IPS-NIHi7 (cell line): ENCODE measurements at regions not wholly inside any gene's neighbourhood (a gene's known extent, or its start where the extent isn't known, plus 50 kb on each side); places are given as distances from the start of the nearest gene placed in this dataset.
"Not testable (repeated sequence)": the region's sequence is repeated elsewhere in the genome, so short reads cannot be mapped to it uniquely, and the experiment has no call there.

Source experiments
- DNase-seq: peaks from one replicate; pipeline ENCODE4 v3.0.0; 2012; ENCODE audit warnings: mixed read lengths; ENCODE audit errors: extremely low spot score

DNA sequence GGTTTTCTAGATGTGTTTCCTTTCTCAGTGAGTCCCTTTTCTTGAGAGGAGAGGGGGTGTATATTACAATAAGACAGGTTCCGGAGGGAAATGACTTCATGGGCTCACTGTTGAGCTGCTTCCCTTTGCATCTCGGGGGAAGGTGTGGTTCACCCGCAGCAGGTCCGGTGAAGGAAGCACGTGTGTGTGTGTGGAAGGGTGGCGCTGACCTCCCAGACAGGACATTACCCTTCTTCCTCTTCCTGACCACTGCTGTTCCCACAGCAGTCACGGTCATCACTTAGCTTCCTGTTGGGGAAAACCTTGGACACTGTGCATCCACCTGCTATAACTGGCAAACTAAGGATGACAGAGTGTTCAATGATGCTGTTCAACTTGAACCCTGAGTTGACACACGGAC is 83.6 kb downstream of the PLEKHG1 start:
- no peak for DNase-seq

DNA sequence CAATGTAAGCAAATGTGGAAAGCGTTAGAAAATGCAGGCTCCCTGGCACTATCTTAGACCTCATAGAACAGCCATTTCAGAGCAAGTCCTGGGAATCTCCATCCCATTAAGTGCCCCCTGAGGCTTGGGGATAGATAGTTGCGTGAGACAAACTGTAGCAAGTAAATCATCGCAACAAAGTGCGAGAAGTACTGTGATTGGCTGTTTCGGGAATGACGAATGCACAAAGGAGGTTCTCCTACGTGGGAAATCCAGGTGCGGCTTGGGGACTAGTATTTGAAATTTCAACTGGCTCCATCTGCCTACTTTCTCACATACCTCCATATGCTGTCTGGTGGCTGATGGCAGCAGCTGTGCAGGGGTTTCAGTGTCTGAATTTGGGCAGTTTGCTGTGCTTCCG is 84.5 kb downstream of the PLEKHG1 start:
- DNase-seq: no peak

DNA sequence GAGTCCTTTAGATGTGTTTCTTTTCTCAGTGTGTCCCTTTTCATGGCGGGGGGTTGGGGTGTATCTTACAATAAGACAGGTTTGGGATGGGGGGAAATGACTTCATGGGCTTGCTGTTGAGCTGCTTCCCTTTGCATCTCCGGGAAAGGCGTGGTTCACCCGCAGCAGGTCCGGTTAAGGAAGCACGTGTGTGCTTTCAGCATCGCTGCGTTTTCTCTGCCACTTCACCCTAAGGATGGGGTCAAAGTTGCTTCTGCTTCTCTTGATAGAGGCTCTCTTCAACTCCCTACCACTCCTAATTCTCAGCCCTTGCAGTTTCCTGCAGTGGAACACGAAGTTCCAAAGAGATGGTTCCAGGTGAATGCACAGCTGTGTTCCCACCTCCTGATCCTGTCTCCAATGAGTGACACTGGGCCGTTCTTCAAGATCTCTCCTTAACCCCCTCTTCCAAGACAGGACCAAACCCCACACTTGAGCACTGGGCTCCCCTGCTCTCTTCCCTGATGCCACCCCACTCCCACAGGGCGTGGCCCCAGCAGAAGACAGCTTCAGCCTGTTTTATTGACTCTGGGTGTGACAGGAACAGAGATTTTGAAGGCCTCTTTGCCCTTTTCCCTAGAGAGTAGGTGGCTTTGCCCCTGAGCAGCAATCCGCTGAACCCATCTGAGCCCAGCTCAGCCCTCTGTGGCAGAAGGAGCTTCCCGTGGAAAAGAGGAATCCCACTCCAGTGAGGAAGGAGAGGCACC is 85.2 kb downstream of the PLEKHG1 start:
- DNase-seq: no peak

DNA sequence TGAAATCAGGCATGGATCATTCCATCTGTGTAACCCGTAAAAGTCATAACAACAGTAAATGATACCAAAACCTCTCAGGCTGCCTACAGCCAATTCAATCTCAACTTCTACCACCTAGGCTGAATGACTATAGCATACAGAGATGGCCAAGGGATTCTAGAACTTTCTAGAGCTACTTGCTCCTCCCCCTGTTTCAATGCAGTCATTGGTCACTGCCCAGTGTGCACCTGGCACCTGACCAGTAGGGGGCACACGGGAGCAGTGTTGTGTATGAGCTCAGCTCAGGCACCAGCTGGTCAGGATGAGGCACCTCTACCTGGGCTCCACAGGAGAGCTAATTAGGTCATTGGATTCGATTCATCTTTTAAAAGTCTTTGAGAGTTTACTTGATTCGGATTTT is 86.2 kb downstream of the PLEKHG1 start:
- peak; percentile 91 for DNase-seq

DNA sequence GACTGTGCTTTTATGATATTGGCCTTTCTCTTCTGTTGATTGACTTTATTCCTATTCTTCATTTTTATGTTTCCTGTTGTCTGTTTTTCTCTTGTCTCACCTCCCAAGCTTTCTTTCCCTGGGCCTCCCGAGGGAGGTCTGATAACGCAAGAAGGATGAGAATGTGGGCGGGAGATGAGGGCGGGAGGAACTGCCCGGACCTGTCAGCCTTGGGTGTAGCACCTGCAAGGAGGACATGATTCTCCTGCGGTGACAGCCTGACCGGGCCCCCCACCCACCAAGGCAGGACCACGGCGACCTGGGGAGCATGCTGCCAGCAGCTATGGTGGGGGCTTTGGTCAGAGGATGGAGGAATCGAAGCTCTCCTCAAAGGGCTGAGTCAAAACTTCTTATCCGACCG is 86.9 kb downstream of the PLEKHG1 start:
- peak; percentile 34 for DNase-seq

DNA sequence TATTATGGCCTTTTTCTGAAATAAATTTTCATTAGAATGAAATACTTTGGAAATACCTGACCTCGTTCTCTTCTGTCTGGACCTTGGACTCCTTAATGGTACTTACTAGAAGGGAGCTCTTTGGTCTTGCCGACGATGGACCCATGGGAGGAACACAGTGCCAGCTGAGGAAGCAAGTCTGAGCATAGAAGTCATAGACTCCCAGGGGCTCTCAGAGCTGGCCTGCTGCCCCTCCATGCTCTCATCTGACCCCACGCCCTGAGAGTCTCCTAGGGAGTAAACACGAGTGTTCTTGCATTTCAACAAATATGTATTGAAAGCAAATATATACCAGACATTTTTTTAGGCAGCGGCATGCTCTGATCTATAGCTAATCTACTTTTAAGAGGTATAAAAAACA is 87.8 kb downstream of the PLEKHG1 start:
- no peak for DNase-seq

DNA sequence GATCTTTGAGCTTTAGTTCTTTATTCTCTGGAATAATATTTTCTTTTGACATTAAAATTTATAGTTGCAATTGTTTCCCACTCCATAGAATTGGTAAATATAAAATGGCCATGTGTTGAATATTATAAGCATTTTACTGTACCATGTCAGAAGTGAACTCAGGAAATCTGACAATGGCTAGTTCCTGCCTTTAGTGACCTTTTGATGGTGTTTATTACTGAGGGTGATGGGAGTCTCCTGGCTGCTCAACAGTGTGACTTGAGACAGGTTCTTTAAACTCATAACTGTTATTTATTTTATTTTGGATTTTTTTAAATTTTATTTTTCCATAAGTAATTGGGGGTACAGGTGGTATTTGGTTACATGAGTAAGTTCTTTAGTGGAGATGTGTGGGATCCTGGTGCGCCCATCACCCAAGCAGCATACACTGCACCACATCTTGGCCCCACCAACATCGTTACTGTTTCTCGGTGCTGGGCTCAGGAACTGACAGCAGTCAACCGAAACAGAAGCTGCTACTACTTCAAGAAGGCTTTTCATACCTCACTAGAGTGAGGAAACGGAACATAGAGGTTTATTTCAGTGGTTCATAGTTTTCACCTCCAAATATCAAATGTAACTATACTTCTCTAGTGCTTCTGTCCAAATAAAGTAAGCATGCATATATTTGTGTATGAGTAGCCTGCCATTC is 90.4 kb downstream of the PLEKHG1 start:
- DNase-seq: no peak

DNA sequence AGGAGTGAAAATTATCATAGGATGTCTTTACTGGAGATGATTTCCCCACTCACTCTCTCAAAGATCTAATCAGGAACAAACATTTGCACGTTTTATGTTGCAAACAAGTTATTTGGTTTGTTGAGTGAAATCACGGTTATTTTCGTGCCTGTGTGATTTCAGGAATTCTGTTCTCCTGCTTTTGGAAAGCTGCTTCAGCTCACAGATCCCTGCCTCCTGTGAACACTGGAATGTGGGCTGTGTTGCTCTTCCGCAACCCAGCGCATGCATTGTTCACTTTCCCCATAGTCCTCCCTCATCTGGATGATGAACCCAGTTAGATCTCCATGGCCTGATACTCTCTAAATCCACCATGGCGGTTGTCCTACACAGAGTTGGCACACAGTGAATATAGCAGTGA is 91.0 kb downstream of the PLEKHG1 start:
- no peak for DNase-seq

DNA sequence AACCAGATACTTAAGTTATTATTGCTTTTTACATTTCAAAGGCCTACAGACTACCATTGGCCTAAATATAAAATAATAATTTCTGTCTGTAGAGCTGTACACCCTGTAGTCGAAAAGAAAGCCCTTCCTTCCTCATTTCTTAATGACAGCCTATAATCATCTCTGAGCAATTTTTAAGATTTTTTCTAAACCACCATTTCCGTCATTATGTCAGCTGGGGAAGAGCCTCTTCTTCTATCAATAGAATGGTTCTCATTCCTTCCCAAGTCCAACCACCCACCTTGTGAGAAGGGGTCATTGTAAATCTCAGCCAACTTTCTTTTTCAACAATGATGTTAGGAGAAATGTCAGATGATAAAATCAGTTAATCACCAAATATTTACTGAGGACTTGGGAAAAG is 91.8 kb downstream of the PLEKHG1 start:
- DNase-seq: no peak

DNA sequence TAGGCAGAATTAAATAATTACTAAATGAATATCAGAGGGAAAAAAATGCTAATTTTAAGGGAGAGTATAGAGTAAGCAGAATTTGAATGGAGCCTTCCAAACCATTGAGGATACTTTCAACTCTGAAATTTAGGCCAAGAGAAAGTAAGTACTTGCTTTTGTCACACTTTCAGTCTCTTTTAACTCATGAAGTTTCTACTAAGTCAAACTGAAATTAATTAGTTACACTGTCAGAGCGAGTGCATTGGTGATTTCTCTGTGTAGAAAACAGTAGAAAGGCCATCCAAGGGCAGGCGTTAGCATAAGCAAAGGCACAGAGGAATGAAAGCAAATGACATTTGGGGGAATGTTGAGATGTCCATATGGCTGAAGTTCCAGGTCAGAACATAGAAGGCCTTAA is 92.9 kb downstream of the PLEKHG1 start:
- DNase-seq: no peak

DNA sequence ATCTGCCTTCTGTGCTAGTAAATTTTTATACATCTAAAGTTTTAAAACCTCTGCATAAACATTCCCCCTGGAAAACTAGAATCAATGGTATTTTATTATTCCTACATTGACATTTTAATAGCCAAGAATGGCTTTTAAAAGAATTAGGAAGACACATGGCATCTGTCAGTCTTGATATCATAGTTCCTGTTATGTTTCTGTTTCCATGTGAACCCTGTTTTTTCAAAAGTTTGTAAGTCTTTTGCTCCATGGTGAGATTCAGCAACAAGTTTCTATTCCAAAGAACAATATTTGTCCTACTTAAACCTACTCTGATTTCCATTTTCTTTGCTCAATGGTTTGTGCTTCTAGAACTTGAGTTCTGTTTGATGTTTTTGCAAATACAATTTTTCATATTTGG is 95.2 kb downstream of the PLEKHG1 start:
- no peak for DNase-seq

DNA sequence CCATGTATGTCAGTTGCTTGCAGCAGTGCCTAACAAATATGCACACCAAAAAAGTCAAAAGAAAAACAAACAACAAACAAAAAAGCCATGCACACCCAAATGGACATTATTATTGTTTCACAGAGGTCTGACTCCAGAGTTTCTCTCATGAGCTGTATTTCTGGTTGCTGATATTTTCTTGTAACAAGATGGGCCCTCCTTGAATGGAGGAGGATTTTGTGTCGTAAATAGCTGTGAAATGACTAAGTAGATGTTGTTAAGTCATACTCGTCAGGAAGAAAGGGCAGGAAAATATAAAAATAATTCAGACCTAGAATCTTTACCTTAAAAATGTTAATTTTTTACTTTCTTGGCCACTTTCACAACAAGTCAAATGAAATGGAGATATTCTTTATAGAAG is 96.0 kb downstream of the PLEKHG1 start:
- no peak for DNase-seq

DNA sequence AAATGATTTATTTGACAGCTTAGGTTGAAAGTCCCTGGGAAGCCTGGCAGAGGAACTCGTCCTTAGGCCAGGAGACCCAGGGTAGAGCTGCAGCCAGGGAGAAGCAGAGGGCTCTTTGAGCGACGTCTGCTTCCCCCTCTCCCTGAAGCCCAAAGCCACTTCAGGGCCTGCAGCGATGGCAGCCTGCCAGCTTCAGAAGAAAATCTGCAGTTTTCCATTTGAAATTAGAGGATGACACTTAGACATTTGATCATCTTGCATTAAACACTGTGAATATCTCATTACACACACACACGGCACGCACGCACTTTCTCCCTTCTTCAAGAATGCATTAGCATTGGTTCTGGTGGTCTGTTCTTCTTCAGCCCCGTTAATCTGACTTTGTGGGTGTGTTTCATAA is 96.5 kb downstream of the PLEKHG1 start:
- no peak for DNase-seq

DNA sequence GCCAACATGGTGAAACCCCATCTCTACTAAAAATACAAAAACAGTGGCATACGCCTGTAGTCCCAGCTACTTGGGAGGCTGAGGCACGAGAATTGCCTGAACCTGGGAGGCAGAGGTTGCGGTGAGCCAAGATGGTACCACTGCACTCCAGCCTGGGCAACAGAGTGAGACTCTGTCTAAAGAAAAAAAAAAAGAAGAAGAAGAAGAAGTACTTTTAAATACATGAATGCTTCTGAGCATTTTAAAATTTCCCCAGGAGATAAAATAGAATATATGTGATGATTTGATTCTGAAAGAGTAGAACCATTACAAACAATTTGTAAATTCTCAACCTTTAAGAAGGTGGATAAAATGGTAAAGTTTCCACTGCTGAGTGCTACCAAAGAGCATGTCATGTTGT is 97.2 kb downstream of the PLEKHG1 start:
- not testable (repeated sequence) for DNase-seq

DNA sequence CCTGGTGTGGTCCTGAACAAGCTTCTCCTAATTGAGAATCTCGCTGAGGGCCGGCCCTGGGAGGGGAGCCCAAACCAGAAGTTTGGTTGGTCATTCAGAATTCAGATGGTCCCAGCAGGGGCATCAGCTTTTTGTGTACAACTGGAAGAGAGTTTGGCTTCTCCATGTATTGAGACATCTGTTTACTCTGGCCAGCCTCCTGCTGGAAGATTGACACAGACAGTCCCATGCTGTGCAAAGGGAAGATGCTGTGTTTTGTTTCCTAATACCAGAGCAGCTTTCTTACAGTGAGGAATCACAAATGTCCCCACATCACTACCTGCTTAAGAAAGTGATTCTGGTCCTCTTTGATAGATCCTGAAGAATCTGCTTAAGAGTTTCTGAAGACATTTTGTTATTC is 97.8 kb downstream of the PLEKHG1 start:
- no peak for DNase-seq

DNA sequence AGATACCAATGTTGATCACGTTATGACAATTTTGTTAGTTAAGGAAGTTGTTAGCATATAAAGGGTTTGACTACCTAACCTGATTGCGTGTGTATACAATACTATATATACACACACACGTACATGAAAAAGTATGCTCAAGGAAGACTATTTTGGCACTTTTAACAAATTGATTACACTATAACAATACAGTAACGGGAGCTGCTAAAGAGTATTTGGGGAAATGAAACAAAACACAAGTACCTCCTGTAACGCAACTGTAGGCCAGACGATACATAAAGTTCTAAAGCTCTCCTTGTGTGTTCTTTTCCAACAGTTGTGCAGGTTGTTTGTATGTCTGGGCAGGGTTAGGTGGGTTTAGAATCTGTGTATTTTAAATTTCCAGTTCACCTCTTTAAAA is 98.7 kb downstream of the PLEKHG1 start:
- no peak for DNase-seq

DNA sequence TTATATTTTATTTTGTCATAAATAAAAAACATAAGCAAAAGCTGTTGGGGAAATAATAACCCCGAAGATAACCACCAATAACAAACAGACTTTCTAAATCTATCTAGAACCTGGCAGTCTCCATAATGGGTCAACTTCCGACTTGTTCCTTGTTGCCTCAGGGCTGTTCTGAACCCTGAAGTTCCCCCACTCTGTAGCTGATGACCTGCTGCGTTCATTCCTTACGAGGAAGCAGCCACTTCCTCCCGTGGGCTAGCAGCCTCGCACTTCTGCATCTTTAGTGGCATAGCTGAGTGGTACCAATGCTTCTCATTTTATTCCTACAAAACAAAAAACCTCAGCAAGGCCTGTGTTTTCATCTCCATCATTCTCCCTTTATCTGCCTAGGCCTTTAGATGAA is 103.0 kb downstream of the PLEKHG1 start:
- DNase-seq: no peak

DNA sequence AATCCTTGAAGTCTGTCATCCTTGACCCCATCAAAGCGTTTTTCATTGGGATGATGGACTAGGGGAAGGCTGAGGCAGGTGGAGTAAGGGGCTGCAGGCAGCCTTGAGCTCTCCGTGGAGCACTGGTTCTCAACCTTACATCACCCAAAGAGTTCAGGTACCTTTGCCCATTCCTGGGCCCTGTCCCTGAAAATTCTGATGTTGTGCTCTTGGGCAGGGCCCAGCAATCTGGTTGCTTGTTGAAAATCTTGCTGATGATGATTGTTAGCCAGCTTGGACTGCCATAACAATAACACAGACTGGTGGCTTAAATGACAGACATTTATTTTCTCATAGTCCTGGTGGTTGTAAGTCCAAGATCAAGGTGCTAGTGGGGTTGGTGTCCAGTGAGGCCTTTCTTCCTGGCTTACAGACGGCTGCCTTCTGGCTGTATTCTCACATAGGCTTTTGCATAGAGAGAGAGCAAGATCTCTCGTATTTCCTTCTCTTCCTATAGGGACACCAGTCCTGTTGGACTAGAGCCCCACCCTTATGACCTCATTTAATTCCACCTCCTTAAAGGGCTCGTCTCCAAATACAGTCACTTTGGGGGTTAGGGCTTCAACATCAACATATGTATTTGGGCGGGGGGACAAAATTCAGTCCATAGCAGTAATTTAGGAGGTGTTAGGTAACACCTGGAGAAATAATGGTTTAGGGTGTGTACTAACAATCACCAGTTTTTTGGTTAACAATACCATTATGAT is 104.9 kb downstream of the PLEKHG1 start:
- no peak for DNase-seq

DNA sequence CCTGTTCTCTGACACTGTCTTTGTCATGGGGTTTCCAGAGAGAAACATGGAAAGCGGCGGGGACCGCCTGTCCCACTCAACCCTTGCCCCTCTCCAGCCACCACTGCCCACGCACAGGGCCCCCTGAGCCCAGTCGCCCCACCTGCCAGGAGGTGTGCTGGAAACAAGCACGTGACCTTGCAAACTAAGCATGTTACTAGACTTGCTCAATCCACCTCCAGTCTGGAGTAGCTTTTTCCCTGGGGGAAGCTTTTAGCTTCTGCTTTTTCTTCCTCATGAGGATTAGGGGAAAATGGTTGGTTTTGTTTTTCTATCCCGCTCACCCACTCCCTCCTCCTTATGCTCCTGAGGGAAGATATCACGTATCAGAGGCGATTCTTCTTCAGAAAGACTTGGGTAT is 105.7 kb downstream of the PLEKHG1 start:
- no peak for DNase-seq

DNA sequence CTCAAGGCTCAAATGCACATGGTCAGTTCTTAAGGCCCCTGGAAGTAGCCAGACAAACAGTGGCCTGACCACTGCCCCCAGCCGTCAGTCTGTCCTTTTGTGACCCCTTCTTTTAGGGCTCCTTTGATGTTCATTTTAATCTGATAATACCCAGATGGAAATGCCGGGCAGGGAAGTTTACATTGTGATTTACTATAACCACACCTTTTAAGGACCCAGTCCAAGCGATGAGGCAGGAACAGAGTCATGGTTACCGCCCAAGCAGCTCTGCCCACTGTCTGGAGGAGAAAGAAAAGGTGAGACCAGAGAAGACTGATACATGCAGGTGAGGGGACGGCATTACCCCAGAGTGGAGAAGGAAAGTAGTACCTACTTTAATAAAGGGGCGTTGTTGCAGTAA is 110.6 kb downstream of the PLEKHG1 start:
- no peak for DNase-seq

DNA sequence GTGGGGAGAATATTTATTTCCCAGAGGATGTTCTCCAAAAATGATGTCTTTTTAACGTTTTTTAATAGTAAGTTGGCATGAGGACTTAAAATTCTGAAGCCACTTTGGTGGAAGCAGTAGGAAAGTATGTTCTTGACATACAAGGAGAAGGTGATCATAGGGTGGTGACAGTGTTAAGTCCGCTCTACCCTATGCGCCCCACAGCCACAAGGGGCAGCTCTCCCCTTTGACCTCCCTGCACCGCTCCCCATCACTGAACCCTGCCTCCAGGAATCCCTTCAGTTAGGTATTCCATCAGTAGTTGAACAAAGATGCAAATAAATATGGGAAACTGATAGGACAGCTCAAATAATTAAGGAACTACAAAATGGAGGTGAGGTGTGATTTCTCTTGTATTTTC is 111.4 kb downstream of the PLEKHG1 start:
- no peak for DNase-seq

DNA sequence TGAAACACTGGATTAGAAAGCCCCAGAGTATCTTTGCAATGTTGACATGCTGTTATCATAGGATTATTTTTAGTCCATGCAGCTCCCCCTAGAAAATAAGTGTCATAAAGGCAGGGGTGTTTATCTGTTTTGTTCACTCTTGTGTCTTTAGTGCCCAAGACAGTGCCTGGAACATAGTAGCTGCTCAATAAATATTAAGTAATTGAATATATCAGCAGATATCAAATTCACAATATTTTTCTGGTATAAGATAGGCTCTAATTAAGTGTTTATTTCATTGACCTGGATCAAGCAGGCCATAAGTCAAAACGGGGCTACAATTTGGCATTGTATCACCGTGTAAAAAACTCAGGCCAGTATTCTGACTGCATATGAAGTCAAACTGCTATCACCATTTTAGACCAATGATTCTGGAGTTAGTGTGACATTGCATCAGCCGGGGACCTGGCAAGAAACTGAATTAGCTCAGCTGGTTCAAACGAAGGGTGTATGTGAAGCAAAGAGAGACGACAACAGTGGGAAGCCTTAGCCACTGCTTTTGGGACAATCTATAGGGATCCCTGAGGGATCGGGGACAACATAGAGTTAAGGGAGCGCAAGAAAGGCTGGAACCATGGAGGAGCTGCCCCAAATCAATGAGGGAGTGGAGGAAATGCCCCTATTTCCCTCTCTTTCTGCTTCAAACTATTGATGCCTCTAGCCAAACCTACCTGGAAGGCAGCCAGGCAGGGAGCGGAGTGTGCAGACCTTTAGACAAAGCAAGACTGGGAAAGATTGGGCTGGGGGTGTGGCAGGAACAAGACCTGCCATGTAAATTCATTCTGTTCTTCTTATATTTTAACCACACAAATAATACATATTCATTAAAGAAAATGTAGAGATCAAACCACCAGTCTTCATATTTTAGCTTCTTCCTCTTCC is 112.2 kb downstream of the PLEKHG1 start:
- no peak for DNase-seq
